Activated T-helper 2 cell treated with anti-CD3 and anti-CD28 coated beads, Interferon-gamma antibody, Interleukin-2, Interleukin-4, amounts not matched to agents 10 μg/mL and 5 μg/mL and 100 μg/mL, durations not matched to agents 14 hours and 24 hours and 36 hours (primary cell): ENCODE measurements at regions not wholly inside any gene's neighbourhood (a gene's known extent, or its start where the extent isn't known, plus 50 kb on each side); places are given as distances from the start of the nearest gene placed in this dataset.

ENCODE experiments used
- DNase-seq: peaks from one replicate; pipeline ENCODE4 v3.0.0; 2021; ENCODE audit warnings: low spot score
- H3K27ac Mint-ChIP-seq: one replicate; pipeline ENCODE4 v1.8.0; 2021; ENCODE audit warnings: mixed read lengths
- H3K27me3 Mint-ChIP-seq: one replicate; pipeline ENCODE4 v1.8.0; 2021; ENCODE audit warnings: low read depth, mixed read lengths
- H3K36me3 Mint-ChIP-seq: one replicate; pipeline ENCODE4 v1.8.0; 2021; ENCODE audit warnings: low read depth, mixed read lengths
- H3K4me1 Mint-ChIP-seq: one replicate; pipeline ENCODE4 v1.8.0; 2021; ENCODE audit warnings: low read depth, mixed read lengths
- H3K4me3 Mint-ChIP-seq: one replicate; pipeline ENCODE4 v1.8.0; 2021; ENCODE audit warnings: low read depth, mild to moderate bottlenecking, moderate library complexity, mixed read lengths
- H3K9me3 Mint-ChIP-seq: one replicate; pipeline ENCODE4 v1.8.0; 2021; ENCODE audit warnings: mixed read lengths
- intact Hi-C: fragments of 100-400 bp; cut with micrococcal nuclease; formaldehyde crosslinking; loops from one replicate; pipeline ENCODE4 v1.15.1; 2023

- no peaks in the 10 kb centered on the region for H3K27me3 Mint-ChIP-seq
- DNase-seq = no peak
- no peak overlapping the region for H3K4me3 Mint-ChIP-seq
- H3K36me3 Mint-ChIP-seq = no peaks in the 10 kb centered on the region
- H3K27ac Mint-ChIP-seq = no peak overlapping the region
- intact Hi-C loops = no loop called here
- H3K9me3 Mint-ChIP-seq = no peaks in the 10 kb centered on the region
- peaks cover 6% of the 10 kb centered on the region for H3K4me1 Mint-ChIP-seq
These were observed 595.2 kb downstream of the MID1IP1 start for GRCh38 chrX:39396358-39396995.

GRCh38 chrX:39397561-39398199, 596.4 kb downstream of the MID1IP1 start:
- peaks cover 10% of the 10 kb centered on the region for H3K4me1 Mint-ChIP-seq

GRCh38 chrX:39398215-39398962, 597.1 kb downstream of the MID1IP1 start:
- no peaks in the 10 kb centered on the region for H3K9me3 Mint-ChIP-seq
- H3K36me3 Mint-ChIP-seq = no peaks in the 10 kb centered on the region
- intact Hi-C loops = no loop called here
- no peaks in the 10 kb centered on the region for H3K27me3 Mint-ChIP-seq
- no peak overlapping the region for H3K27ac Mint-ChIP-seq
- H3K4me1 Mint-ChIP-seq = peaks cover 8% of the 10 kb centered on the region
- DNase-seq = no peak
- no peak overlapping the region for H3K4me3 Mint-ChIP-seq

More at GRCh38 chrX:39397561-39398199, 596.4 kb downstream of the MID1IP1 start:
- Mint-ChIP-seq H3K4me3 (no peak overlapping the region), H3K36me3 (no peaks in the 10 kb centered on the region), H3K9me3 (no peaks in the 10 kb centered on the region), H3K27me3 (no peaks in the 10 kb centered on the region), H3K27ac (no peak overlapping the region)
- intact Hi-C loops = no loop called here
- no peak for DNase-seq

GRCh38 chrX:39398963-39399261, 597.7 kb downstream of the MID1IP1 start:
- no peak for DNase-seq
- Mint-ChIP-seq H3K36me3 (no peaks in the 10 kb centered on the region), H3K4me1 (peaks cover 8% of the 10 kb centered on the region), H3K4me3 (no peak overlapping the region), H3K27ac (no peak overlapping the region), H3K9me3 (no peaks in the 10 kb centered on the region), H3K27me3 (no peaks in the 10 kb centered on the region)
- intact Hi-C loops = no loop called here

- no peak overlapping the region for H3K4me3 Mint-ChIP-seq
- intact Hi-C loops = no loop called here
- H3K4me1 Mint-ChIP-seq = peaks cover 8% of the 10 kb centered on the region
These were observed 598.1 kb downstream of the MID1IP1 start for GRCh38 chrX:39399387-39399786.

GRCh38 chrX:39401483-39402110, 600.3 kb downstream of the MID1IP1 start:
- no peaks in the 10 kb centered on the region for H3K27me3 Mint-ChIP-seq
- peaks cover 8% of the 10 kb centered on the region for H3K4me1 Mint-ChIP-seq
- intact Hi-C loops = no loop called here
- no peaks in the 10 kb centered on the region for H3K9me3 Mint-ChIP-seq
- no peak overlapping the region for H3K27ac Mint-ChIP-seq
- H3K36me3 Mint-ChIP-seq = no peaks in the 10 kb centered on the region
- no peak for DNase-seq
- no peak overlapping the region for H3K4me3 Mint-ChIP-seq

More at GRCh38 chrX:39399387-39399786, 598.1 kb downstream of the MID1IP1 start:
- Mint-ChIP-seq H3K9me3 (no peaks in the 10 kb centered on the region), H3K36me3 (no peaks in the 10 kb centered on the region), H3K27ac (no peak overlapping the region), H3K27me3 (no peaks in the 10 kb centered on the region)
- no peak for DNase-seq

GRCh38 chrX:39402158-39402557, 600.9 kb downstream of the MID1IP1 start:
- no peaks in the 10 kb centered on the region for H3K36me3 Mint-ChIP-seq
- H3K27me3 Mint-ChIP-seq = no peaks in the 10 kb centered on the region
- intact Hi-C loops = no loop called here
- H3K4me1 Mint-ChIP-seq = peaks cover 8% of the 10 kb centered on the region
- H3K4me3 Mint-ChIP-seq = no peak overlapping the region
- DNase-seq = no peak
- H3K27ac Mint-ChIP-seq = no peak overlapping the region
- no peaks in the 10 kb centered on the region for H3K9me3 Mint-ChIP-seq

GRCh38 chrX:39406799-39407198, 605.5 kb downstream of the MID1IP1 start:
- no peak overlapping the region for H3K4me3 Mint-ChIP-seq
- H3K9me3 Mint-ChIP-seq = no peaks in the 10 kb centered on the region
- H3K36me3 Mint-ChIP-seq = no peaks in the 10 kb centered on the region
- no peaks in the 10 kb centered on the region for H3K27me3 Mint-ChIP-seq
- no peak overlapping the region for H3K27ac Mint-ChIP-seq
- no peak for DNase-seq
- intact Hi-C loops = no loop called here
- peaks cover 3% of the 10 kb centered on the region for H3K4me1 Mint-ChIP-seq

- Mint-ChIP-seq H3K4me3 (no peak overlapping the region), H3K27me3 (no peaks in the 10 kb centered on the region), H3K27ac (no peak overlapping the region), H3K36me3 (no peaks in the 10 kb centered on the region), H3K9me3 (no peaks in the 10 kb centered on the region), H3K4me1 (no peaks in the 10 kb centered on the region)
- intact Hi-C loops = no loop called here
- DNase-seq = no peak
These were observed 608.1 kb downstream of the MID1IP1 start for GRCh38 chrX:39409246-39409917.

GRCh38 chrX:39414290-39414854, 613.1 kb downstream of the MID1IP1 start:
- Mint-ChIP-seq H3K27ac (no peak overlapping the region), H3K4me1 (peaks cover 10% of the 10 kb centered on the region), H3K4me3 (no peak overlapping the region), H3K9me3 (peaks cover 6% of the 10 kb centered on the region), H3K36me3 (peaks cover 7% of the 10 kb centered on the region), H3K27me3 (no peaks in the 10 kb centered on the region)
- no peak for DNase-seq
- intact Hi-C loops = no loop called here

- H3K4me3 Mint-ChIP-seq = no peak overlapping the region
- DNase-seq = no peak
- H3K36me3 Mint-ChIP-seq = peaks cover 7% of the 10 kb centered on the region
- H3K9me3 Mint-ChIP-seq = peaks cover 6% of the 10 kb centered on the region
- peaks cover 11% of the 10 kb centered on the region for H3K4me1 Mint-ChIP-seq
- no peaks in the 10 kb centered on the region for H3K27me3 Mint-ChIP-seq
- intact Hi-C loops = no loop called here
- no peak overlapping the region for H3K27ac Mint-ChIP-seq
These were observed 615.4 kb downstream of the MID1IP1 start for GRCh38 chrX:39416547-39417260.

GRCh38 chrX:39418254-39418704, 617.0 kb downstream of the MID1IP1 start:
- Mint-ChIP-seq H3K36me3 (peaks cover 17% of the 10 kb centered on the region), H3K4me1 (peaks cover 18% of the 10 kb centered on the region), H3K27ac (peak overlapping the region; percentile 87), H3K9me3 (peaks cover 16% of the 10 kb centered on the region), H3K27me3 (no peaks in the 10 kb centered on the region), H3K4me3 (no peak overlapping the region)
- DNase-seq = no peak
- intact Hi-C loops = no loop called here
